ENCODE measurements at regions not wholly inside any gene's neighbourhood (a gene's known extent, or its start where the extent isn't known, plus 50 kb on each side); places are given as distances from the start of the nearest gene placed in this dataset.

GRCh38 chr2:2808551-2809058, 477.5 kb upstream of the MYT1L start:
- H3K4me3 Mint-ChIP-seq: no peak overlapping the region
- H3K9me3 ChIP-seq (ENCODE audit: control insufficient read depth, low read length): no peaks in the 10 kb centered on the region
- H3K4me1 Mint-ChIP-seq: no peaks in the 10 kb centered on the region
- no peak overlapping the region for H3K27ac Mint-ChIP-seq
- peak; percentile 26 for DNase-seq
- no peaks in the 10 kb centered on the region for H3K4me1 ChIP-seq (ENCODE audit: control insufficient read depth, insufficient read depth, low read length)
- H3K36me3 ChIP-seq (ENCODE audit: control insufficient read depth, insufficient read depth, low read length): no peaks in the 10 kb centered on the region
- H3K27ac ChIP-seq (ENCODE audit: low read depth, low read length): no peak overlapping the region
- no peak overlapping the region for H3K4me3 ChIP-seq (ENCODE audit: low read length)
- peaks cover 2% of the 10 kb centered on the region for H3K27me3 Mint-ChIP-seq (ENCODE audit: insufficient read depth)
- H3K9ac ChIP-seq (ENCODE audit: extremely low read depth, low read length, poor library complexity, severe bottlenecking): no peak overlapping the region
- 64 to 77% methylated on average over 4 to 7 of the region's 7 CpGs for WGBS, 2 experiments (ENCODE audit: insufficient coverage in 1 of 2, insufficient read length in 1 of 2)
- peaks cover 7% of the 10 kb centered on the region for H3K9me3 Mint-ChIP-seq
- no peaks in the 10 kb centered on the region for H3K27me3 ChIP-seq (ENCODE audit: control insufficient read depth, insufficient read depth, low read length, poor library complexity, severe bottlenecking)
- TF ChIP-seq, protein P1, sequence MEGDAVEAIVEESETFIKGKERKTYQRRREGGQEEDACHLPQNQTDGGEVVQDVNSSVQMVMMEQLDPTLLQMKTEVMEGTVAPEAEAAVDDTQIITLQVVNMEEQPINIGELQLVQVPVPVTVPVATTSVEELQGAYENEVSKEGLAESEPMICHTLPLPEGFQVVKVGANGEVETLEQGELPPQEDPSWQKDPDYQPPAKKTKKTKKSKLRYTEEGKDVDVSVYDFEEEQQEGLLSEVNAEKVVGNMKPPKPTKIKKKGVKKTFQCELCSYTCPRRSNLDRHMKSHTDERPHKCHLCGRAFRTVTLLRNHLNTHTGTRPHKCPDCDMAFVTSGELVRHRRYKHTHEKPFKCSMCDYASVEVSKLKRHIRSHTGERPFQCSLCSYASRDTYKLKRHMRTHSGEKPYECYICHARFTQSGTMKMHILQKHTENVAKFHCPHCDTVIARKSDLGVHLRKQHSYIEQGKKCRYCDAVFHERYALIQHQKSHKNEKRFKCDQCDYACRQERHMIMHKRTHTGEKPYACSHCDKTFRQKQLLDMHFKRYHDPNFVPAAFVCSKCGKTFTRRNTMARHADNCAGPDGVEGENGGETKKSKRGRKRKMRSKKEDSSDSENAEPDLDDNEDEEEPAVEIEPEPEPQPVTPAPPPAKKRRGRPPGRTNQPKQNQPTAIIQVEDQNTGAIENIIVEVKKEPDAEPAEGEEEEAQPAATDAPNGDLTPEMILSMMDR (conservative IDR thresholded peaks at IDR 0.05): no peak
- peaks cover 1% of the 10 kb centered on the region for H3K36me3 Mint-ChIP-seq (ENCODE audit: low read depth)

DNA sequence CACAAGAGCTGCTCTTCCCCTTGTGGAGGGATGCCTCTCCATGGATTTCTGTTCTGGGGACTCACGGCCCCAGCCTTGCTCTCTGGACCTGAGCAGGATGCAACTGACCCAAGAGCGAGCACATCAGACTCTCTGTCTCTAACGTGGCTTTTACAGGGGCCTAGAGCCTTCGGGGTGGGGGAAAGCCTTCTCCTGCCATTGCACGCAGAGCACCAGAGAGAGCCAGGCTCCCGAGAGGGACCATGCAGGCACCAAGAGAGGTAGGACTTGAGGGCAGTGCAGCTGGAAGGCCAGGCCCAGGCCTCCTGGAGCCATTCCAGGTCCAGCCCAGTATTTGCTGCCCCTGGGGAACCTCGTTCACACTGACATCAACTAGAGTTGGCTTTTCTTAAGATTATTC, 475.6 kb upstream of the MYT1L start:
- no peaks in the 10 kb centered on the region for H3K36me3 Mint-ChIP-seq (ENCODE audit: low read depth)
- no peaks in the 10 kb centered on the region for H3K4me1 Mint-ChIP-seq
- H3K4me3 ChIP-seq (ENCODE audit: low read length): no peak overlapping the region
- WGBS, 2 experiments (ENCODE audit: insufficient coverage in 1 of 2, insufficient read length in 1 of 2): 93 to 98% methylated on average over 6 to 7 of the region's 7 CpGs
- H3K9me3 Mint-ChIP-seq: peaks cover 12% of the 10 kb centered on the region
- no peaks in the 10 kb centered on the region for H3K27me3 ChIP-seq (ENCODE audit: control insufficient read depth, insufficient read depth, low read length, poor library complexity, severe bottlenecking)
- H3K27ac Mint-ChIP-seq: no peak overlapping the region
- H3K9ac ChIP-seq (ENCODE audit: extremely low read depth, low read length, poor library complexity, severe bottlenecking): no peak overlapping the region
- H3K4me3 Mint-ChIP-seq: no peak overlapping the region
- TF ChIP-seq, protein P1 (conservative IDR thresholded peaks at IDR 0.05): no peak
- H3K36me3 ChIP-seq (ENCODE audit: control insufficient read depth, insufficient read depth, low read length): no peaks in the 10 kb centered on the region
- peaks cover 13% of the 10 kb centered on the region for H3K9me3 ChIP-seq (ENCODE audit: control insufficient read depth, low read length)
- H3K27me3 Mint-ChIP-seq (ENCODE audit: insufficient read depth): peaks cover 2% of the 10 kb centered on the region
- H3K4me1 ChIP-seq (ENCODE audit: control insufficient read depth, insufficient read depth, low read length): no peaks in the 10 kb centered on the region
- no peak overlapping the region for H3K27ac ChIP-seq (ENCODE audit: low read depth, low read length)
- peak; percentile 22 for DNase-seq

DNA sequence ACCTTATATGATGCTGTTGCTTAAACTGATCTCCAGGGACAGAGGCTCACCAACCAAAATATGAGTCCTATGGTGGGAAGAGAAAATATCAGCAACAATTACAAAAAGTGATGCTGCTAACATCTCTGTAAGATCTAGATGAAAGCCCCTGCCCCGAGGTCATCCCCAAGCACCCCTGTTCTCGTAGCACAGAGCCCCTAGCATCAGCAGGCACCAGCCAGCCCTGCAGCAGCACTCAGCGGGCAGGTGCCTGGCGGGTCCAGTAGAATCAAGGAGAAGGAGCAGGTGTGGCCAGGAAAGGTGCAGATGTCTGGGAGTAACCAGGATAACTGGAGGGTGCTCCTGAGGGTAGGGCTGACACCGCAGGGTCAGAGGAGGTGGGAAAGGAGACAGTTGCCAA, 474.2 kb upstream of the MYT1L start:
- no peaks in the 10 kb centered on the region for H3K27me3 ChIP-seq (ENCODE audit: control insufficient read depth, insufficient read depth, low read length, poor library complexity, severe bottlenecking)
- Mint-ChIP-seq H3K36me3 (ENCODE audit: low read depth) (no peaks in the 10 kb centered on the region), H3K9me3 (peaks cover 14% of the 10 kb centered on the region), H3K4me1 (no peaks in the 10 kb centered on the region), H3K27me3 (ENCODE audit: insufficient read depth) (peaks cover 5% of the 10 kb centered on the region), H3K27ac (no peak overlapping the region), H3K4me3 (no peak overlapping the region)
- WGBS, 2 experiments (ENCODE audit: insufficient coverage in 1 of 2, insufficient read length in 1 of 2): 81 to 100% methylated on average over 2 to 5 of the region's 5 CpGs
- no peaks in the 10 kb centered on the region for H3K4me1 ChIP-seq (ENCODE audit: control insufficient read depth, insufficient read depth, low read length)
- no peaks in the 10 kb centered on the region for H3K36me3 ChIP-seq (ENCODE audit: control insufficient read depth, insufficient read depth, low read length)
- H3K9ac ChIP-seq (ENCODE audit: extremely low read depth, low read length, poor library complexity, severe bottlenecking): no peak overlapping the region
- H3K9me3 ChIP-seq (ENCODE audit: control insufficient read depth, low read length): peaks cover 13% of the 10 kb centered on the region
- TF ChIP-seq, protein P1 (conservative IDR thresholded peaks at IDR 0.05): no peak
- no peak for DNase-seq
- no peak overlapping the region for H3K27ac ChIP-seq (ENCODE audit: low read depth, low read length)
- H3K4me3 ChIP-seq (ENCODE audit: low read length): no peak overlapping the region
